D721Med (cell line): ENCODE measurements at regions not wholly inside any gene's neighbourhood (a gene's known extent, or its start where the extent isn't known, plus 50 kb on each side); places are given as distances from the start of the nearest gene placed in this dataset.

Source experiments
- DNase-seq: peaks from one replicate; pipeline ENCODE4 v3.0.0; 2011; ENCODE audit warnings: low spot score; ENCODE audit not compliant: insufficient read length
- FAIRE-seq: peaks from 2 replicates; lab custom pipeline; 2011; peaks lifted over from hg19 to GRCh38; lab: Jason Lieb, UNC
- CTCF ChIP-seq: IDR thresholded peaks from 2 replicates; pipeline ENCODE4 v1.5.1; 2012; ENCODE audit warnings: mild to moderate bottlenecking, control low read depth; ENCODE audit not compliant: insufficient read depth; ENCODE audit errors: missing control alignments

DNA sequence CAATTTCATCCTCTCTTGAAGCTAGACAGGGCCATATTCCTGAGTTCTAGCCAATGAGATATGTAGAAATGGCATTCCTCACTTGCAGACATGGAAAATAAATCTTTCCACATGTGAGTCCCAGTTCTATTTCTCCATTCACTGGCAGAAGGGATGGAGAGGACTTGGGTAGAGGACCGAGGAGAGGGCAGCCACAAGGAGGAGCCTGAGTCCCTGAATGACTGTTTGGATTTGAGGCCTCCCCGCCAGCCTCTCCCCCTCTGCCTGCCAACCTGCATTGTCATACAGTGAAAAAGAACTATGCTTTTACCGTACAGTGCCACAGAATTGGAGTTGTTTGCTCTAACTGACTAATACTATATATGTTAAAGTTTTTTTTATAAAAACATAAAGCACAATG lies 583.0 kb upstream of the WWC1 start:
- no peak for DNase-seq
- TF ChIP-seq CTCF = no peak
- FAIRE-seq = no peak

- no peak for TF ChIP-seq CTCF
- no peak for DNase-seq
- no peak for FAIRE-seq
Measured at GRCh38 chr5:167709625-167710024, 581.8 kb upstream of the WWC1 start.

GRCh38 chr5:167710444-167711073 lies 580.9 kb upstream of the WWC1 start:
- no peak for FAIRE-seq
- no peak for TF ChIP-seq CTCF
- DNase-seq = no peak

GRCh38 chr5:167712986-167713585 lies 578.4 kb upstream of the WWC1 start:
- no peak for TF ChIP-seq CTCF
- FAIRE-seq (no peak), DNase-seq (no peak)

DNA sequence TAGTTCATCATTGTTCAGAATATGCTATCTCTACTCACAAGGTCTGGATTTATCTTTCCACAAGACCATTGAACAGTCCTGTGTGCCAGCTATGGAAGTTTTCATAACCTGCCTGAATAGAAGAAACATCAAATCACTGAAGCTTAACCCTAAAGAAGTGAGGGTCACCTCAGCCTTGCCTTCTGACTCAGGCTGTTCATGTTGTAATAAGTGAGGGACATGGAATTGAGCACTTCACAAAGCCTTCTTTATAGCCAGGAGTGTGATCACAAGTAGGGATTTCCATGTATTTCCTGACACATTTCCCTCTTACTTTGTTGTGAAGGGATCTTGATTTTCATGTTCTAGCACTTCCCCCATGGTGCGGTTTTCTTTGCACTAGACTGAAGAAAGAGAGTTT lies 577.5 kb upstream of the WWC1 start:
- no peak for TF ChIP-seq CTCF
- FAIRE-seq = no peak
- no peak for DNase-seq

DNA sequence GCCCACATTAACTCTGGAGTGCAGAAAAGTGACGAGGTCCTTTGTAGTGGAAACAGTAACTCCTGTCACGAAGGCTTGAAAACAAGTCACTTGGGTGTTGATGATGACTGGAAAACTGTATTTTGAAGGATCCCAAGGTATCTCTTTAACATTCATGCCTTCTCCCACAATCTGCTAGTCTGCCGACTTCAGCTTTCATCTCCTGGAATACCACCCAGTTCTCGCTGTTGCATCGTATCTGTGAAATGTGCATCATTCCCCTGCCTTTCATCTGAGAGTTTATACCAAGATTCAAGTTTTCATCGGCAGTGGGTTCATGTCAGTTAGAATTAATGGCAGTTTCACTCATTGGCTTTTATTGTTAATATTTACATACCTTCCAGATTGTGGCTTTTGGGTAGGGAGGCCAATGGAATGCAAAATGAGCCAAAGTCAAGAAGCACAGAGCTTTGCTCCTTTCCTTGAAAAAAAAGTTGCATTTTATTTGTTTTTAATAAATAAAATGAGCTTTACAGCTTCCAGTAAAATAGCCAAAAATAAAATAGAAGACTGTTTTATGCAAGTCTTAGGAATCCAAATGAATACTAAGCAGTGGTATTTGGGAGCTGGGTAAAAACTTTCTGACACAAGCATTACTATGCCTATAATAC lies 575.2 kb upstream of the WWC1 start:
- no peak for TF ChIP-seq CTCF
- DNase-seq (no peak), FAIRE-seq (no peak)

DNA sequence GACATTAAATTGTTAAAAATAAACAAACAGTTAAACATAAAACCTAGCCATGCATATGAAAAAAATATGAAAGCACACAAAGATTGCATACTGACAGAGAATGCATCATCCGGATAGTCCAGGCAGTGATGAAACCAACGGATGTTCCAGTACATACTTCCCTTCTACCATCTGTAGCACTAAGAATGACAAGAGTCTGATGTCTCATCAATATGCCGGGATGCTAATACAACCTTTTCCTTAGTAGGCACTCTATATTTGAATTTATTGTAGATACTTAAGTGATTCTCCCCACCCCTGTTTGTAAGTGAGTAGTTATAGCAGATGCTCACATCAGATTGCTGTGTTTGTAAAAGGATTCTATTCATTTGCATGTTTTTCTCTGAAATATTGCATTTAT lies 571.2 kb upstream of the WWC1 start:
- no peak for DNase-seq
- no peak for TF ChIP-seq CTCF
- FAIRE-seq = no peak
